IMR-90 (cell line): ENCODE measurements at regions not wholly inside any gene's neighbourhood (a gene's known extent, or its start where the extent isn't known, plus 50 kb on each side); places are given as distances from the start of the nearest gene placed in this dataset.

Source experiments
- ATAC-seq: fragments of 200-7000 bp; cut with Tn5 transposase; 2 replicates; pipeline ENCODE4 v1.9.1; 2020; ENCODE audit warnings: low read depth, mild to moderate bottlenecking, moderate library complexity
- BruUV-seq: library from RNA; stranded (reverse); fragments of 400-500 nt; replicated peaks from 2 replicates; lab custom pipeline; 2021; lab: Mats Ljungman, UMichigan
- CTCF ChIA-PET: fragments of 300-600 bp; formaldehyde crosslinking; extraction: SDS; loops from one replicate; lab custom pipeline; 2021; ENCODE audit warnings: antibody characterized with exemption; lab: Yijun Ruan, JAX
- POLR2A ChIA-PET: fragments of 300-600 bp; sonication (Branson Sonifier 250); formaldehyde crosslinking; loops from one replicate; lab custom pipeline; 2022; ENCODE audit warnings: antibody characterized with exemption; ENCODE audit not compliant: unreplicated experiment; lab: Charles Lee
- DNase-seq: peaks from one replicate; pipeline ENCODE4 v3.0.0; 2013
- H2AFZ ChIP-seq: replicated peaks from 2 replicates; pipeline ENCODE3; 2013; ENCODE audit warnings: low read length, mild to moderate bottlenecking; ENCODE audit not compliant: poor library complexity
- H2AK5ac ChIP-seq: 2 replicates; pipeline ENCODE4 v1.6.1; 2013; ENCODE audit warnings: low read depth, low read length, inconsistent platforms
- H2AK9ac ChIP-seq: replicated peaks from 2 replicates; pipeline ENCODE3; 2013; ENCODE audit warnings: mild to moderate bottlenecking, low read depth, low read length, moderate library complexity; ENCODE audit not compliant: poor library complexity
- H2BK120ac ChIP-seq: 2 replicates; pipeline ENCODE4 v1.6.1; 2013; ENCODE audit warnings: low read depth, low read length, inconsistent platforms
- H2BK15ac ChIP-seq: 3 replicates; pipeline ENCODE4 v1.6.1; 2013; ENCODE audit warnings: low read depth, low read length, inconsistent platforms
- H2BK20ac ChIP-seq: 2 replicates; pipeline ENCODE4 v1.6.1; 2013; ENCODE audit warnings: low read depth, mild to moderate bottlenecking, inconsistent platforms, low read length, moderate library complexity
- H2BK5ac ChIP-seq: 2 replicates; pipeline ENCODE4 v1.6.1; 2013; ENCODE audit warnings: mild to moderate bottlenecking, low read depth, low read length, inconsistent platforms; ENCODE audit not compliant: poor library complexity, severe bottlenecking
- H3K14ac ChIP-seq: replicated peaks from 2 replicates; pipeline ENCODE4 v1.6.1; 2013; ENCODE audit warnings: low read depth, low read length, inconsistent platforms
- H3K18ac ChIP-seq: 2 replicates; pipeline ENCODE4 v1.6.1; 2013; ENCODE audit warnings: low read depth, low read length, control low read depth
- H3K23ac ChIP-seq: 2 replicates; pipeline ENCODE4 v1.6.1; 2013; ENCODE audit warnings: low read depth, low read length, inconsistent platforms
- H3K27ac ChIP-seq: 2 replicates; pipeline ENCODE4 v1.5.1; 2013; ENCODE audit warnings: mild to moderate bottlenecking, control low read depth, low read length; ENCODE audit not compliant: insufficient read depth
- H3K27me3 ChIP-seq: 2 replicates; pipeline ENCODE4 v1.6.1; 2013; ENCODE audit warnings: low read length; ENCODE audit not compliant: control insufficient read depth, insufficient read depth
- H3K36me3 ChIP-seq: 2 replicates; pipeline ENCODE4 v1.6.1; 2013; ENCODE audit warnings: low read length, mixed read lengths; ENCODE audit not compliant: control insufficient read depth, insufficient read depth
- H3K4ac ChIP-seq: 2 replicates; pipeline ENCODE4 v1.6.1; 2013; ENCODE audit warnings: low read depth, low read length, inconsistent platforms
- H3K4me1 ChIP-seq: 2 replicates; pipeline ENCODE4 v1.6.1; 2013; ENCODE audit warnings: low read length, mixed read lengths; ENCODE audit not compliant: control insufficient read depth, insufficient read depth
- H3K4me2 ChIP-seq: 2 replicates; pipeline ENCODE4 v1.6.1; 2013; ENCODE audit warnings: low read depth, mild to moderate bottlenecking, control low read depth, low read length, moderate library complexity
- H3K4me3 ChIP-seq: 2 replicates; pipeline ENCODE4 v1.5.1; 2013; ENCODE audit warnings: low read depth, mild to moderate bottlenecking, control low read depth, low read length, moderate library complexity; ENCODE audit not compliant: insufficient read depth
- H3K56ac ChIP-seq: 2 replicates; pipeline ENCODE4 v1.6.1; 2013; ENCODE audit warnings: low read length, inconsistent platforms; ENCODE audit not compliant: insufficient read depth; ENCODE audit errors: extremely low read depth
- H3K79me1 ChIP-seq, 2 experiments: 2 replicates each; pipeline ENCODE4 v1.6.1; 2013; ENCODE audit warnings: low read length in 2 of 2, inconsistent platforms in 1 of 2, low read depth in 1 of 2
- H3K9ac ChIP-seq: 2 replicates; pipeline ENCODE4 v1.6.1; 2013; ENCODE audit warnings: low read depth, low read length, control low read depth
- H3K9me1 ChIP-seq: 2 replicates; pipeline ENCODE4 v1.6.1; 2013; ENCODE audit warnings: low read length, inconsistent platforms; ENCODE audit not compliant: insufficient read depth
- H3K9me3 ChIP-seq: 2 replicates; pipeline ENCODE4 v1.6.1; 2013; ENCODE audit warnings: low read length; ENCODE audit not compliant: control insufficient read depth, insufficient read depth
- H4K20me1 ChIP-seq: 2 replicates; pipeline ENCODE4 v1.6.1; 2013; ENCODE audit warnings: low read length, inconsistent platforms; ENCODE audit not compliant: insufficient read depth
- H4K5ac ChIP-seq: 2 replicates; pipeline ENCODE4 v1.6.1; 2013; ENCODE audit warnings: mild to moderate bottlenecking, low read depth, low read length, control low read depth
- H4K8ac ChIP-seq, 2 experiments: 2 replicates each; pipeline ENCODE4 v1.6.1; 2013; ENCODE audit warnings: low read depth in 2 of 2, low read length in 2 of 2, control low read depth in 1 of 2, inconsistent platforms in 1 of 2
- H4K91ac ChIP-seq: 2 replicates; pipeline ENCODE4 v1.6.1; 2013; ENCODE audit warnings: low read depth, low read length, inconsistent platforms; ENCODE audit not compliant: insufficient read depth
- BHLHE40 ChIP-seq: fragments of 150-350 bp; IDR thresholded peaks from 2 replicates; pipeline ENCODE4 v1.6.1; 2016; ENCODE audit warnings: mild to moderate bottlenecking, low read depth, low read length
- CEBPB ChIP-seq: IDR thresholded peaks from 2 replicates; pipeline ENCODE4 v1.6.1; 2012; ENCODE audit warnings: low read depth, low read length, improper control_type of control experiment
- FOS ChIP-seq: fragments of 150-350 bp; IDR thresholded peaks from 2 replicates; pipeline ENCODE4 v1.6.1; 2016; ENCODE audit warnings: low read depth, low read length
- MAFK ChIP-seq: IDR thresholded peaks from 2 replicates; pipeline ENCODE4 v1.6.1; 2012; ENCODE audit warnings: low read depth, low read length, improper control_type of control experiment
- MAZ ChIP-seq: IDR thresholded peaks from 2 replicates; pipeline ENCODE4 v1.6.1; 2012; ENCODE audit warnings: low read depth, mild to moderate bottlenecking, low read length, improper control_type of control experiment, moderate library complexity, borderline replicate concordance
- MXI1 ChIP-seq: IDR thresholded peaks from 2 replicates; pipeline ENCODE4 v1.6.1; 2012; ENCODE audit warnings: low read depth, mild to moderate bottlenecking, low read length, moderate library complexity, borderline replicate concordance
- NFE2L2 ChIP-seq: fragments of 150-350 bp; IDR thresholded peaks from 2 replicates; pipeline ENCODE4 v1.6.1; 2016; ENCODE audit warnings: low read depth, mild to moderate bottlenecking, low read length
- POLR2A ChIP-seq: IDR thresholded peaks from 2 replicates; pipeline ENCODE4 v1.6.1; 2012; ENCODE audit warnings: mild to moderate bottlenecking, low read depth, low read length
- RAD21 ChIP-seq: IDR thresholded peaks from 2 replicates; pipeline ENCODE4 v1.6.1; 2012; ENCODE audit warnings: low read length, improper control_type of control experiment
- RCOR1 ChIP-seq: IDR thresholded peaks from 2 replicates; pipeline ENCODE4 v1.6.1; 2012; ENCODE audit warnings: mild to moderate bottlenecking, low read length, improper control_type of control experiment; ENCODE audit not compliant: insufficient replicate concordance
- WGBS, 2 experiments: methylation state at CpG; one replicate each; pipeline versions ENCODE4 v1.1.5 to v1.1.7; 2013; ENCODE audit warnings: missing lambda C conversion rate in 2 of 2; ENCODE audit not compliant: insufficient read length in 1 of 2; ENCODE audit errors: extremely low coverage in 2 of 2; 5-methylcytosine and 5-hydroxymethylcytosine counted together
- dilution Hi-C: fragments of 300-500 bp; cut with HindIII; formaldehyde crosslinking; loops from one replicate; pipeline ENCODE4 v1.14.3; 2018; ENCODE audit warnings: low sequenced_read_pairs; ENCODE audit not compliant: unreplicated experiment
- in situ Hi-C: fragments of 300-500 bp; cut with MboI; formaldehyde crosslinking; loops from 3 replicates; pipeline ENCODE4 v1.14.3; 2019; ENCODE audit warnings: low sequenced_read_pairs, inconsistent platforms, mixed read lengths
- intact Hi-C: fragments of 100-400 bp; cut with micrococcal nuclease; formaldehyde crosslinking; loops from 2 replicates; pipeline ENCODE4 v1.10.0; 2022
- TF ChIP-seq, protein P1 (sequence below): fragments of 150-350 bp; IDR thresholded peaks from 2 replicates; pipeline ENCODE4 v1.6.1; 2017; ENCODE audit warnings: mild to moderate bottlenecking, antibody characterized with exemption, low read length, low read depth
- TF ChIP-seq, protein P2 (sequence below): fragments of 150-350 bp; IDR thresholded peaks from 2 replicates; pipeline ENCODE4 v1.6.1; 2016; ENCODE audit warnings: low read depth, mild to moderate bottlenecking, low read length, moderate library complexity, borderline replicate concordance

DNA sequence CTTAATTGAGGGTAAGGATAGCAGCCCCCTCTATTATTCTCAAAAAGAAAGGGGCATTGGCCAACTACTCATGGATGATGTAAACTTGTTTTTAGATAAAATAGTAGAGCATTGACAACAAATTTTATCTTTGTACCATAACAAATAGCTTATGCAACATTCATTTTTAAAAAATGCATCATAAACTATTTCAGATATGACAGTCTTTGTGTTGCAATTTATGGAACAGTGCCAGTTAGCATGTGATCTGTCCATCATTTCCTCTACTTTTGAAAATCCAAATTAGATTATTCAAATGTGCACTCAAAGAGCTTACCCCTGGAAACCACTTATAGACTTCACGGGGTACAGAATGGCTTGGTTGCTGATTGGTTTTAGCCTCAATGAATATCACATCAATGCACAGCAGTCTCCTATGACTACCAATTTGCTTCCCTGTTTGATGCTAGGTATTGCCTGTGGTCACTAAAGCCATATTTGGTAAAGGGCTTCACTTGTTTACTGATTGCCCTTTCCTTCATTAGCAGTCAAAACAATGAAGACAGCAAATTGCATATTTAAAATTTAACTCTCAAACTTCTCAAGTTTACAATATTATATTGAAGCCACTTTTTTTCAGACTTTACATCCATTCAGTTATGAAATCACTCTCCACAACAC, 274.9 kb upstream of the MGAT4C start:
- H3K9me1 ChIP-seq: no peaks in the 10 kb centered on the region
- ChIA-PET CTCF (interaction anchor here (0.6 kb wide), 1 partner anchor 789 kb away, joined by 3 read pairs; no protein-coding TSS in a partner anchor), POLR2A (no interaction called here)
- no peak overlapping the region for H3K18ac ChIP-seq
- H2BK20ac ChIP-seq: no peak overlapping the region
- no peak overlapping the region for H2AFZ ChIP-seq
- no peaks in the 10 kb centered on the region for H3K4me1 ChIP-seq
- H3K23ac ChIP-seq: no peak overlapping the region
- no peaks in the 10 kb centered on the region for H4K20me1 ChIP-seq
- no peak overlapping the region for H4K91ac ChIP-seq
- in situ Hi-C loops: no loop called here
- H3K36me3 ChIP-seq: no peaks in the 10 kb centered on the region
- no peak for TF ChIP-seq POLR2A
- no peak for TF ChIP-seq FOS
- TF ChIP-seq MAFK: no peak
- no peak for TF ChIP-seq NFE2L2
- TF ChIP-seq, protein P1, sequence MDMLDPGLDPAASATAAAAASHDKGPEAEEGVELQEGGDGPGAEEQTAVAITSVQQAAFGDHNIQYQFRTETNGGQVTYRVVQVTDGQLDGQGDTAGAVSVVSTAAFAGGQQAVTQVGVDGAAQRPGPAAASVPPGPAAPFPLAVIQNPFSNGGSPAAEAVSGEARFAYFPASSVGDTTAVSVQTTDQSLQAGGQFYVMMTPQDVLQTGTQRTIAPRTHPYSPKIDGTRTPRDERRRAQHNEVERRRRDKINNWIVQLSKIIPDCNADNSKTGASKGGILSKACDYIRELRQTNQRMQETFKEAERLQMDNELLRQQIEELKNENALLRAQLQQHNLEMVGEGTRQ: no peak
- TF ChIP-seq MAZ: no peak
- no peak for TF ChIP-seq CEBPB
- TF ChIP-seq RAD21: no peak
- no peak for TF ChIP-seq RCOR1
- no peak for TF ChIP-seq MXI1
- no peak for TF ChIP-seq BHLHE40
- TF ChIP-seq, protein P2, sequence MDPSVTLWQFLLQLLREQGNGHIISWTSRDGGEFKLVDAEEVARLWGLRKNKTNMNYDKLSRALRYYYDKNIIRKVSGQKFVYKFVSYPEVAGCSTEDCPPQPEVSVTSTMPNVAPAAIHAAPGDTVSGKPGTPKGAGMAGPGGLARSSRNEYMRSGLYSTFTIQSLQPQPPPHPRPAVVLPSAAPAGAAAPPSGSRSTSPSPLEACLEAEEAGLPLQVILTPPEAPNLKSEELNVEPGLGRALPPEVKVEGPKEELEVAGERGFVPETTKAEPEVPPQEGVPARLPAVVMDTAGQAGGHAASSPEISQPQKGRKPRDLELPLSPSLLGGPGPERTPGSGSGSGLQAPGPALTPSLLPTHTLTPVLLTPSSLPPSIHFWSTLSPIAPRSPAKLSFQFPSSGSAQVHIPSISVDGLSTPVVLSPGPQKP: no peak
- dilution Hi-C loops: no loop called here
- no peak overlapping the region for H3K14ac ChIP-seq
- intact Hi-C loops: no loop called here
- H2AK5ac ChIP-seq: no peak overlapping the region
- no peak overlapping the region for H4K8ac ChIP-seq
- H2BK15ac ChIP-seq: no peak overlapping the region
- ATAC-seq (no peak), DNase-seq (no peak)
- no peak overlapping the region for H3K4me3 ChIP-seq
- no peaks in the 10 kb centered on the region for H3K9me3 ChIP-seq
- H4K5ac ChIP-seq: no peak overlapping the region
- H2BK5ac ChIP-seq: no peak overlapping the region
- H3K56ac ChIP-seq: no peak overlapping the region
- H2BK120ac ChIP-seq: no peak overlapping the region
- no peak overlapping the region for H2AK9ac ChIP-seq
- H3K4me2 ChIP-seq: no peak overlapping the region
- H3K79me1 ChIP-seq: no peaks in the 10 kb centered on the region
- H3K4ac ChIP-seq: no peak overlapping the region
- no peak overlapping the region for H3K9ac ChIP-seq
- H3K27ac ChIP-seq: no peak overlapping the region
- no CpG with 5 or more reads among the region's 1 CpG for WGBS, 2 experiments
- no TSS peak for BruUV-seq
- H3K27me3 ChIP-seq: no peaks in the 10 kb centered on the region
